ACHN (cell line): ENCODE measurements at regions not wholly inside any gene's neighbourhood (a gene's known extent, or its start where the extent isn't known, plus 50 kb on each side); places are given as distances from the start of the nearest gene placed in this dataset.
"Not testable (repeated sequence)": the region's sequence is repeated elsewhere in the genome, so short reads cannot be mapped to it uniquely, and the experiment has no call there.

Experiments used
- DNase-seq: peaks from one replicate; pipeline ENCODE4 v3.0.0-alpha.2; 2015
- in situ Hi-C: cut with HindIII; loops from 2 replicates; pipeline ENCODE4 v1.10.0; 2017; ENCODE audit warnings: low sequenced_read_pairs, low pct_ligation_motif_present, low pct_unique_long_range_greater_than_20kb

DNA sequence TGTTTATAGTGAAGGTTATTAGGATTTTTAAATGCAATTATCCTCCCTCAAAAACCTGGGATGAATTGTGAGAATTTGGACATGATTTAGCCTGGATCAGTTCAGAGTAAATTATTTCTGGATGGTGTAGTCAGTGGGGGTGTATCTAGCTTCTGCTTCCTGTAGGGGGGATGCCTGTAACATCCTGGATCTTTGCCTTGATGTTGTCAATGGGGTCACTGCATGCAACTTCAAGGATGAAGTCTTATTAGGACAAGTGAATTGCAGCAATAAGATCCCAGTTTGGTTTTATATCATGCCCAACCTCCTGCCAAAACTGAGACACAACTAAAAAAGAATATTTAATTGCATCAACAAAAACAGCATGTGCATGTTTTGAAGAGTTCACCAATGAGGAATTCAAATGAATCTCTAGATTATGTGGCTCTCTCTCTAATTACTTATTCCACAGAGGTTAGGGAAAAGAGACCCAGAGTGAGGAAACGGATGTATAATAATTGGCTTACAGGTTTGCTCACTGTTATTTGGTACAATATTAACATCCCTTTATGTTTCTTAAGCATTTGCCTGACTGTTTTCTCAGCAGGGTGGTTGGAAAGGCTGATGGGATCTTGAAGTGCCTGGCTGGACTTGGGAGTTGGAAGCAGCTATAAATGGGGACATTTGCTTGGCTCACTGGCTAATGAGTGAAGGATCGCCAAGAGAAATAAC, 159.8 kb downstream of the HS3ST3B1 start:
- DNase-seq: no peak
- in situ Hi-C loops: no loop called here

DNA sequence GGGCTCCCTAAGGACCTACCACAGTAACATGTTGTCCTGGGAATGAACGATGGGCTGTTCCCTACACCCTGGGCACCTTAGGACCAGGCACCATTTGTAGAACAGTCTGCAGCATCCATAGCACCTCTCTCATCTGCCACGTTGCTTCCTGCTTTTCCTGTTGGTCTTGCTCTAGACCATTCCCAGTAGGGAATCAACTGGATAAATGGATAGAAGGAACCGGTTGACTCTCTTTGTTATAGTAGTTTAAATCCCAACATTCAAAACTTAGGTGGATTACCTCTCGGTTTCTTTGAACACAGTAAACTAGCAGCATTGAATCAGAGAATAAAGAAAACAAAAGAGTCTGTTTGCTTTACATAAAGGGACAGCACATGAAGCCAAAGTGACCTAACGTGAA, 159.1 kb downstream of the HS3ST3B1 start:
- in situ Hi-C loops: no loop called here
- no peak for DNase-seq

DNA sequence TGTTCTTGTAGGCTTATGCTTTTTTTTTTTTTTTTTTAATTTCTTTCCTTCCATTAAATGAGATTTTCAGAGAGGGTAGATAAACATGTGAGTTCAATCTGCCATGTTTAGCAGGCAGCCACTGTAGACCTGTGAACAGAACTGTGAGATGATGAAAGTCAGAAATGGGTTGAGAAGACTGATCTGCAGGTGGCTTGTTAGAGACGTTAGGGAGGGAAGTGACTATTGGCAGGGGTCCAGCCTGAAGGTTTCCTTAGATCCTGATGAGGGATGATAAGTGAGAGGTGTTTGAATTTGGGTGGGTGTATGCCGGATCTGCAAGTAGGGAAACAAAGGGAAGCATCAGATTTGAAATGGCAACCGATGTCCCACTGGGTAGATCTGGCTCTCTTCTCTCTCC, 157.8 kb downstream of the HS3ST3B1 start:
- no peak for DNase-seq
- in situ Hi-C loops: no loop called here

DNA sequence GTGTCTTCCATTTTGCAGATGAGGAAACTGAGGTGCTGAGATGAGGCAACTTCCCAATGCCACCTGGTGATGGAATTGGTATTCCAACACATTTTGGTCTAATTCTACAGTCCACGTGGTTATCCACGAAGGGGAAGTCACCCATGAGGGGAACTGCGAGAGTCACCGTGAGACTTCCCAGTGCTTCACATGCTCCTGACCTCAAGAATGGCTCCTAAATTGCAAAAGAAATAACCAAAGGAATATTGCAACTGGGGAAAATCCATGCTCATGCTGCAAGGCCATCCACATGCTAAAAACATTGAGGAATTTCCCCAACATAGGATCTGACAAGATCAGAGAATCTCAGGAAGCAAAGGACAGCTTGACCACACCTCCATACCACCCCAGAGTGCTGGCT, 153.9 kb downstream of the HS3ST3B1 start:
- in situ Hi-C loops: no loop called here
- no peak for DNase-seq

DNA sequence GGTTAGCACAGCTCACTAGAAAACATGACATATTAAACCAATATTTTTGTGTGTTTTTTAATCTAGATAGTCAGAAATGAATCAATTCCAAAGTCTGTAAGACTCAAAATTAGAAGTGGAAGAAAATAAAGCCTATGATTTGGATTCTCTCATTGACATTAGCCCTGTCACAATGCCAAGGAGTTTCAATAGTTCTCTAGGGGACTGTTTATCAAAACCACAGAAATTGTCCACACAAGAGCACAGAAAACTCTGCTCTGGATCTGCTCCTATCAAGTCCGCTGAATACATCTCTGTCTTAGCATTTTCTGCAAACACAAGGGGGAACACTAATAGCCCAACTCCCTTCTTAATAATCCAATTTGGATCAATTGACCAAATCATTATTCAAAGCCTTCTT, 152.0 kb downstream of the HS3ST3B1 start:
- DNase-seq: no peak
- in situ Hi-C loops: no loop called here

DNA sequence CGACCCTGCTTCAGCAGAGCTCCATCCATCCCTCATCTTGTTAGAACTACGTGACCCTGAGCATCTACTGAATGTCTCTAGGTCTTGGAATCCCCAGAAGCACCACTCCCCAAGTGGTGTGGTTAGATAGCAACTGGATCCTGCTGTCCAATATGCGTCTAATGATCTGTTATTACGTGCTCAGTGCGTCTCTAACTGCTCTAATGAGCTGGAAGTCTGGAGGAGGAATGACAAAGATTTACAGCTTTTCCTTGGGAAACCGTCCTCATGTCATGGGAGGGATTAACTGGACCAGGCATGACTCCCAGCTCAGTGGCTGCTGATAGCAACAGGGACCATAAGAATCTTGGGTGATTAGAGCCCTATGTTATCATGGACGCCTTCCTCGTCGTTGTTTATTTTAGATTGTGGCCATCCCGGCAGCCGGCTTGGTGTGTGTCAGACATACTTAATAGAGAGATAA, 150.9 kb downstream of the HS3ST3B1 start:
- in situ Hi-C loops: no loop called here
- DNase-seq: no peak

DNA sequence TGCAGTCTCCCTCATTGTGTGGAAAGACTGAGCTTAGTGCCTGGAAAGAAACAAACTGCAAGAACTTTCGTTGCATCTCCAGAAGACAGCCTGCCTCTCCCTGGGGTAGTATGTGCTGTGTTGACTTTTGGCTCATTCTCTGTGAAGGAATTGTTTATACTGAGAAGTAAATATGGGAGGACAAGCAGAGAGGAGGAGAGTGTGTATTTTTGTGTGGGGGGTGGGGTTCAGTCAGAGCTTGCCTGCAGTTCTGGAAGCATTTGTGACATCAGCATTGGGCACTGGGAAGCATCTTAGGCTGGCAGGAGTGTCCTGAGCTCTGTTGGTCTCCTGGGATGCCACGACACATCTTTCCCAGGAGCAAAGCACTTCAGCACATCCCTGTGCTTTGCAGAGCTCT, 147.9 kb downstream of the HS3ST3B1 start:
- DNase-seq: no peak
- in situ Hi-C loops: no loop called here

DNA sequence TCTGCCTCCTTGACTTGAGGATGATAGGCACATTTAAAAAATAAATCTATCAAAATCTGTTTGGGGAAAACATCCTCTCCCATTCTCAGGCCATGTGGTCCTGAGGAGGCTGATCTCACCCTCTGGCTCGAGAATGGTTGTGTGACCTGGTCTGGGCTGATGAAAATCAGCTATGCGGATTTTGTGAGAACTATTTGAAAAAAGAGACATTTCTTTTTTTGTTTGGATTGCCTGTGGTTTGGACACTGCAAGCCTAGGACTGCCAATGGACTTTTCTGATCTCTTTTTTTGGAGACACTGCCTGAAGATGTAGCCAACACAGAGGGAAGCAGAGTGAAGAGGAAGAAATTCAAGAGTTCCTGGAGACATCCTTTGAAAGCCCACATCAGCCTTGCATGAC, 145.9 kb downstream of the HS3ST3B1 start:
- DNase-seq: no peak
- in situ Hi-C loops: no loop called here

DNA sequence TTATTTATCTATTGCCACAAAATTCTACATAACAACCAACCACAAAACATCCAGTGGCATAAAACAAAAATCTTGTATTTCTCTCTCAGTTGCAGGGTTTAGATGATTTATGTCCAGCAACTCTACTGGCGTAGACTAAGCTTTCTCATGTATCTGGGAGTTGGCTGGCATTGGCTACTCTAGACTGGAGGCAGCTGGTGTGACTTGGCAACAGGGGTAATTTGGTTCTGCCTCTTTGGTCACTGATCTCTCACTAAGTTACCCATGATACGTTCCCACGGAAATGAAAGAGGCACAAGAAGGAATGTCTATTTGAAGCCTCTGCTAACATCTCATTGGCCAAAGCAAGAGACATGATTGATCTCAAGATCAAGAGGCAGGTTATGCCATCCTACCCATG, 144.0 kb downstream of the HS3ST3B1 start:
- in situ Hi-C loops: no loop called here
- no peak for DNase-seq

DNA sequence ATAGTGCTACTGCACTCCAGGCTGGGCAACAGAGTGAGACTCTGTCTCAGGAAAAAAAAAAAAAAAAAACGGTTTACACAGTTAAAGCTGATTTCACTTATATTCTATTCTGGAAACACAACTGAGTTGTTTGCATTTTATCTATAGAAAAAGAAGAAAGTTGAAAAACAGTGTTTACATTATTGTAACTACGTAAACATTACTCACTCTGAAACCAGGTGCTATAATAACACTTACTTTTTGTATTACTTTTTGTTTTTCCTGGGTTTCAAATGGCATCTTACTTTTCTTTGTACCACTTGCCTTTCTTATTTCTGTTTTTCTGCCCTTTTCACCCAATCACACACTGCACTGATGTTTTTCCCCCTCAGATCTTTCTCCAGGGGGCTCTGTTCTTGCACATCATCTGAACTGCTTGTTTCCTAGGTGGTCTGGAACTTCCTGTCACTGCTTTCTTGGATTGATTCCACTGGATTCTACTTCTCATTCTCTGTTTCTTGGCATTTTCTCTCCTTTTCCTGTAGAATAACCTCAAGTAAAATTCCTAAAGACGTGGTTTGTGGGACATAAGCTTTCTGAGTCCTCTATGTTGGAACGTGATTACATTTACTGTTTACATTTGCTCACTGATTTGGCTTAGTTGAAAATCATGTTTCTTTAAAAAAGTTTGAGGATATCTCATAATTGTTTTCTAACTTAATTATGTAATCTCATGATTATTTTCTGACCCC, 142.1 kb downstream of the HS3ST3B1 start:
- DNase-seq: no peak
- in situ Hi-C loops: no loop called here

DNA sequence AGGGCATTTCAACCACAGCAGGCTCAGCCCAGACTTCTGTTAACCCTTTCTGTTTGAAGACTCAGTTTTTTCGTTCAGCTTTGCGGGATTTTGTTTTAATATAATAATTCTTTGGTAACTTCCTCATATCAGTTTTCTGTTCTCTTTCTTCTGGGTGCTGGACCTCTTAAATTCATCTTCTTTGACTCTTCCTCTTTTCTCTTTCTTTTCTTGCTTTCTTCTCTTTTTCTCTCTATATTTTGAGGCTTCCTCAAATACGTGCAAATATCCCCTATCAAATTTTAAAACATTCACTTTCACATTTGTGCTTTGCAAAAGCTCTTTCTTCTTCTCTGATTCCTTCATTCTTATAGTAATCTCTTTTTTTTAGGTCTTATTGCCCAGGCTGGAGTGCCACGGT, 136.3 kb downstream of the HS3ST3B1 start:
- DNase-seq: no peak
- in situ Hi-C loops: no loop called here

DNA sequence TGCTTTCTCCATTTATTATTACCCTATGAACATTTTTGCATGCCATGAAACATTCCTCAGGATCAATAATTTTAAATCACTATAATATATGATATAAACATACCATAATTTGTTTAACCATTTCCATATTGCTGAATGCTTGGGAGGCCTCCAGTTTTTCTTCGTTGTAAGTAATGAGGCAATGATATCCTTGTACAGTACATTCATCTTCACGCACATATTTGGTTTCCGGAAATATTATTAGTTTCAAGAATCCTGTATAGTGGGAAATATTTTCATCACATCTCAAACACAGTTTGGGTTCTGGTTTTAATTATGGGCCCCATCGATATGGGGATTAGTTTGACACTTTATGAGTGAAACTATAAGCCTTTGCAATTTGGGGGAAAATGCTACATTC, 135.4 kb downstream of the HS3ST3B1 start:
- in situ Hi-C loops: no loop called here

DNA sequence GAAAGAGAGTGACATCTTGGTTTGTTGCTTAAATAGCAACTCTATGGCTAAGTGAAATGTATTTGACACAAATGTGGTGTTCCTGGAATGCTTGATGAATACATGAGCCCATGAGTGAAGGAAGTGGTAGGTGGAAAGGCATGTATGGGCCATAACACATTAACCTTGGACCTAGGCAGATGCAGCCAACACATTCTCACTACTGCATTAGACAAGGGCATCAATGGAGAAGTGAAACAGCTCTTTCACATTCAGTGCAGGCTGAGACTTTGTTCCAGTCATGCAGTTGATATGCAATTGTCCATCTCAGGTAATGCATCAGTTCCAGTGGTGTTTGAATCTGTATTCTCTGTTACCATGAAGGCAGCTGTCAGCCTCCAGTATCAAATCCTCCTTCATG, 133.6 kb downstream of the HS3ST3B1 start:
- in situ Hi-C loops: no loop called here
- no peak for DNase-seq

More for the DNA sequence above, 135.4 kb downstream of the HS3ST3B1 start:
- no peak for DNase-seq

DNA sequence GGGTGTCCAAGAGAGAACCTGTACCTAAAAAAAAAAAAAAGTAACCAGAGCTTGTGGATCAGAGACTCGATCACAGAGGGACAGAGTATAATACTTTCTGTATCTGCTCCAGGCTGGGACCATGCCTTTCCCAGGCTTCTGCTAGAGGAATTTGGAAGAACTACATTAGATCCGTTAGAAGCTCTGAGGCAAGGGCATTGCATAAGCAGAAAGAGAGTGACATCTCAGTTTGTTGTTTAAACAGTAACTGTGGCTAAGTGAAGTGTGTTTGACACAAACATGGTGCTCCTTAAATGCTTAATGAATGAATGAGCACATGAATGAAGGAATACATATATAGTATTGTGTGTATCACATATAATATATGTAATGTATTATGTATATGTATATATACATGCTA, 131.2 kb downstream of the HS3ST3B1 start:
- in situ Hi-C loops: no loop called here
- no peak for DNase-seq

DNA sequence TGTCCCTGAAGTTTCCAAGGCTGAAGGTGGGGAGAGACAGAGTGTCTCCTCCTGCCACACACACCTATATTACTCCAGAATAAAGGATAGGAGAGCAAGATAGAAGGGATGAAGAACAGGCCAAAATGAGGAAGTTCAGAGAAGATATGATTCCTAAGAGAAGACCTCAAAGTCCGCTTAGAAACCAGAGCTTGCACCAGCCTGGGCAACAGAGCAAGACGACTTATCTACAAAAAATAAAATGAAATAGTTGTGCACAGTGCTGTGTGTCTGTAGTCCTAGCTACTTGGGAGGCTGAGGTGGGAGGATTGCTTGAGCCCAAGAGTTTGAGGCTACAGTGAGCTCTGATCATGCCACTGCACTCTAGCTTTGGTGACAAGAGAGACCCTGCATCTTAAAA, 128.2 kb downstream of the HS3ST3B1 start:
- no peak for DNase-seq
- in situ Hi-C loops: no loop called here

DNA sequence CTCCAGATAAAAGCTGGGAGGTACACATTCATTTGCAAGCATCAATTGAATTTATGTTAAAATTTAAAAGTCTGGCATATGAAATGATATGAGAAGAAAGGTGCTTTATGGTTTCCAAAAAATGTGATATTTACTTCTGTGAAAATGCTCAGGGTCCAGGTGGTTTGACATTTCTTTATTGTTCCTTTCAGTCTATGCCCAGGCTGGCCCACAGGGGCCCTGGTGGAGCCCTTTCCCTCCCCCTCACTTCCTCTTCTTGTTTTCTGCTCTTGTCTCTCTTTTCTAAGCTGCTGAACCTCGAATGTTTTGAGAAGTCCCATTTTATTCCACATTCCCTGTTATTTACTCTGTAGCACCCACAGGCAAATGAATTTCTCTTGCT, 127.8 kb downstream of the HS3ST3B1 start:
- DNase-seq: no peak
- in situ Hi-C loops: no loop called here

DNA sequence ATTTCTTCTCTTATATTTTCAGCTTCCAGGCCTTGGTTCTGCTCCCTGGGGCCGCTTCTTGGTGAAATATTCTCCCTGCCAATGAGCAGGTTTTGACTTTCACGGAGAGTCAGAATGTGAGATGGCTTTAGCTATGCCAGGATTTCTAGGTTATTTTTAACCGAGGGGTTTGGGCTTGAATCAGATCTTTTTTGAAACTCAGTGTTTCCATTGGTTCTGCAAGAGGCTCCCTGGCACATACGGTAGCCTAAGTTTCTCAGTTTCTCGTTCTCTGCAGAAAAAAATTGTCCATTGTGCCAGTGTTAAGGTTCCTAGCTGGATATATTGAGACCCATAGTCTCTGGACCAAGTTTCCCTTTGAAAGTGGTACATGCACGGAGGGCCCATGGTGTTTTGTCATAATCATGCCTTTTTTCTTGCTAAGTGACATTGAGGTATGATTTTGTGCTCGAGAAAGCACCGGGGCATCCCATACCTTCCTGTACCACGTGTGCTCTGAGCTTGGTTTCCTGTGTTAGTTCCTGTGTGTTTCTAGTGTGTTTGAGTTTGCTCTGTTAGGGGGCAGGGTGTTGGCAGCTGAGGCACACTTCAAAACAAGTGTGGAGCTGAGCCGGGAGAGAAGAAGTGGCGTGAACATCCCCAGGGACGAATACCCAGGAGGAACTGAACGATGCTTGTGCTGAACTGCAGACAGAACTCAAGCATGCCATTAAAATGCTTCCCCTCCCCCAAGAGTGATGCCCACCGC, 127.2 kb downstream of the HS3ST3B1 start:
- in situ Hi-C loops: no loop called here
- no peak for DNase-seq

DNA sequence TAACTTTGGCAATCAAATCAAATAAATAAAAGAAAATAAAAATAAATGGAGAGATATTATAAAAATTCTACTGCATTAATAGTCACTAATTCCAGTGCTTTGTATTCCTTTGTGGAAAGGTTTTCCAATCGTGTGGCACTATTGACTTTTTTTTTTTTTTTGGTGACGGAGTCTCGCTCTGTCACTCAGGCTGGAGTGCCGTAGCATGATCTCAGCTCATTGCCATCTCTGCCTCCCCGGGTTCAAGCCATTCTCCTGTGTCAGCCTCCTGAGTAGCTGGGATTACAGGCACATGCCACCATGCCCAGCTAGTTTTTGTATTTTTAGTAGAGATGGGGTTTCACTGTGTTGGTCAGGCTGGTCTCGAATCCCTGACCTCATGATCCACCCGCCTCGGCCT, 122.3 kb downstream of the HS3ST3B1 start:
- in situ Hi-C loops, DNase-seq: not testable (repeated sequence)

DNA sequence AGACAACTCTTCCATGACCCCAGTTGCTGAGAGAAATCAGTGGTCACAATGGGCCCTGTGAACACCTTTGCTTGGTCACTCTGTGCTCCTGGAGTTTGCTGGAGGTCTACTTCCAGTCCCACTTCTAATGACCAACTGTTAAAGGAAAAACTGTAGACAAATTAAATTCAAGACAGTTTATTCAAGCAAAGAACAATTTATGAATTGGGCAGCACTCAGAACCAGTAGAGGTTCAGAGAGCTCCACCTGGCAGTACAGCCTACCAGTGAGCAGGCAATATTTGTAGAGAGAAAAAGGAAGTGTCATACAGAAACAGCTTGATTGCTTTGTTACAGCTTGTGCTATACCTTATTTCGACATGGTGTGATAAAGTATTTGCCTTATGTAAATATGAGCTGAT, 116.5 kb downstream of the HS3ST3B1 start:
- in situ Hi-C loops: no loop called here
- DNase-seq: no peak

DNA sequence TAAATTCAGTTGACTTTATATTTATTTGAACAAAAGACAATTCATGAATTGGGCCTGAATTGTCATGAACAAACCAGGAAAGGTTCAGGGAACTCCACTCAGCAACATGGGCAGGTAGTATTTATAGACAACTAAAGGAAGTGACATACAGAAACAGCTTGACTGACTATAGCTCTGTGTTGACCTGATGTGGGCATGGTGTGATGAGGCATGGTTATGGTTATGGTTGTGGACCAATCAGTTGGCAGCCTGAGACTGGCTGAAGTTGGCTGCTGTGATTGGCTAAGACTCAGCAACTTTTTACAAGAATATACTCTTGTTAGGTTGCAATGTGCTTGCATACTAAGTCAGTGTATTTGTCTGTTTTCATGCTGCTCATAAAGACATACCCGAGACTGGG, 108.4 kb downstream of the HS3ST3B1 start:
- no peak for DNase-seq
- in situ Hi-C loops: no loop called here
